GM12878 (cell line): ENCODE measurements at regions not wholly inside any gene's neighbourhood (a gene's known extent, or its start where the extent isn't known, plus 50 kb on each side); places are given as distances from the start of the nearest gene placed in this dataset.

Experiments
- RAD21 ChIP-seq: IDR thresholded peaks from 2 replicates; pipeline ENCODE4 v1.6.1; 2011; ENCODE audit warnings: mild to moderate bottlenecking, low read depth, low read length, moderate library complexity; ENCODE audit not compliant: insufficient read depth
- SRF ChIP-seq, 2 experiments: IDR thresholded peaks; 2 replicates each; pipeline ENCODE4 v1.6.1; 2011; ENCODE audit warnings: low read depth in 2 of 2, low read length in 2 of 2, mild to moderate bottlenecking in 1 of 2, moderate library complexity in 1 of 2

- TF ChIP-seq RAD21 (no peak), SRF (IDR thresholded peaks at IDR 0.05; ENCODE audit: low read depth in 2 of 2, low read length in 2 of 2) (no peak)
Observed at GRCh38 chr12:30420561-30420960, 275.1 kb downstream of the IPO8 start.
